ENCODE measurements at regions not wholly inside any gene's neighbourhood (a gene's known extent, or its start where the extent isn't known, plus 50 kb on each side); places are given as distances from the start of the nearest gene placed in this dataset.
"Not testable (repeated sequence)": the region's sequence is repeated elsewhere in the genome, so short reads cannot be mapped to it uniquely, and the experiment has no call there.

GRCh38 chr3:31322460-31322859 is 210.3 kb upstream of the STT3B start:
- no peak for DNase-seq (ENCODE audit: low read depth)

- DNase-seq (ENCODE audit: low read depth), result not testable (repeated sequence)
These were observed 204.8 kb upstream of the STT3B start for GRCh38 chr3:31327826-31328357.

- DNase-seq (ENCODE audit: low read depth), result no peak
These were observed 201.4 kb upstream of the STT3B start for GRCh38 chr3:31331278-31331677.

- peak; percentile 22 for DNase-seq (ENCODE audit: low read depth)
These were observed 191.6 kb upstream of the STT3B start for GRCh38 chr3:31341130-31341529.

GRCh38 chr3:31343075-31343474 is 189.7 kb upstream of the STT3B start:
- DNase-seq (ENCODE audit: low read depth), result peak; percentile 75

GRCh38 chr3:31345581-31345980 is 187.1 kb upstream of the STT3B start:
- no peak for DNase-seq (ENCODE audit: low read depth)

GRCh38 chr3:31346542-31346979 is 186.2 kb upstream of the STT3B start:
- DNase-seq (ENCODE audit: low read depth), result no peak

- no peak for DNase-seq (ENCODE audit: low read depth)
These were observed 183.6 kb upstream of the STT3B start for GRCh38 chr3:31349001-31349748.

- DNase-seq (ENCODE audit: low read depth), result no peak
These were observed 182.4 kb upstream of the STT3B start for GRCh38 chr3:31350307-31350706.

- no peak for DNase-seq (ENCODE audit: low read depth)
These were observed 180.4 kb upstream of the STT3B start for GRCh38 chr3:31352331-31352730.

GRCh38 chr3:31353166-31353565 is 179.6 kb upstream of the STT3B start:
- no peak for DNase-seq (ENCODE audit: low read depth)

- no peak for DNase-seq (ENCODE audit: low read depth)
These were observed 178.4 kb upstream of the STT3B start for GRCh38 chr3:31354373-31354772.

GRCh38 chr3:31355807-31356206 is 176.9 kb upstream of the STT3B start:
- no peak for DNase-seq (ENCODE audit: low read depth)

GRCh38 chr3:31356941-31357340 is 175.8 kb upstream of the STT3B start:
- no peak for DNase-seq (ENCODE audit: low read depth)

GRCh38 chr3:31357451-31357850 is 175.3 kb upstream of the STT3B start:
- DNase-seq (ENCODE audit: low read depth), result no peak

GRCh38 chr3:31358473-31359070 is 174.2 kb upstream of the STT3B start:
- DNase-seq (ENCODE audit: low read depth), result no peak

GRCh38 chr3:31361371-31362273 is 171.1 kb upstream of the STT3B start:
- peak; percentile 40 for DNase-seq (ENCODE audit: low read depth)

GRCh38 chr3:31364188-31364587 is 168.5 kb upstream of the STT3B start:
- no peak for DNase-seq (ENCODE audit: low read depth)

- DNase-seq (ENCODE audit: low read depth), result no peak
These were observed 168.0 kb upstream of the STT3B start for GRCh38 chr3:31364711-31365110.

- DNase-seq (ENCODE audit: low read depth), result no peak
These were observed 165.2 kb upstream of the STT3B start for GRCh38 chr3:31367518-31367917.

- DNase-seq (ENCODE audit: low read depth), result peak; percentile 21
These were observed 162.9 kb upstream of the STT3B start for GRCh38 chr3:31369637-31370379.

Measured in myocyte (in vitro differentiated cells).